ENCODE measurements at regions not wholly inside any gene's neighbourhood (a gene's known extent, or its start where the extent isn't known, plus 50 kb on each side); places are given as distances from the start of the nearest gene placed in this dataset.

DNA sequence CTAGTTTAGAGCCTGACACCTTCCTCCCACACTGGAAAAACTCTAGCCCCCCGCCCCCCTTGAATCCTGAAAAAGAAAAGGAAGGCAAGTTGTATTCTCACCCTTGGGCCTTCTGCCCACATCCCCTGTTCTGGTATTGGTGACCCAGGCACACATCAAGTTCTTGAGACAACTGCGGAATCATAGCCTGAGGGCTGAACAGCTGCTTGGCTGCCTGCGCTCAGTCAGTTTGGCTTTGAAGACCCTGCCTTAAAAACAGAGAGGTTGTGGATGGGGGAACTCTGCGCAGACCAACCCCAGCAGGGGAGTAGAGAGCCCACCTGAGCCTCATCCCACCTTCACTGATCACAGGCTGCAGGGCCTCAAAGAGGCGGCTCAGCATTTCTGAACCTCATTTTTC, 229.2 kb downstream of the ANAPC1 start:
- WGBS, 2 donors: 89 to 90% methylated on average over 5 of the region's 5 CpGs
- no peak for TF ChIP-seq POLR2A (IDR thresholded peaks at IDR 0.05)
- TF ChIP-seq, protein P1, sequence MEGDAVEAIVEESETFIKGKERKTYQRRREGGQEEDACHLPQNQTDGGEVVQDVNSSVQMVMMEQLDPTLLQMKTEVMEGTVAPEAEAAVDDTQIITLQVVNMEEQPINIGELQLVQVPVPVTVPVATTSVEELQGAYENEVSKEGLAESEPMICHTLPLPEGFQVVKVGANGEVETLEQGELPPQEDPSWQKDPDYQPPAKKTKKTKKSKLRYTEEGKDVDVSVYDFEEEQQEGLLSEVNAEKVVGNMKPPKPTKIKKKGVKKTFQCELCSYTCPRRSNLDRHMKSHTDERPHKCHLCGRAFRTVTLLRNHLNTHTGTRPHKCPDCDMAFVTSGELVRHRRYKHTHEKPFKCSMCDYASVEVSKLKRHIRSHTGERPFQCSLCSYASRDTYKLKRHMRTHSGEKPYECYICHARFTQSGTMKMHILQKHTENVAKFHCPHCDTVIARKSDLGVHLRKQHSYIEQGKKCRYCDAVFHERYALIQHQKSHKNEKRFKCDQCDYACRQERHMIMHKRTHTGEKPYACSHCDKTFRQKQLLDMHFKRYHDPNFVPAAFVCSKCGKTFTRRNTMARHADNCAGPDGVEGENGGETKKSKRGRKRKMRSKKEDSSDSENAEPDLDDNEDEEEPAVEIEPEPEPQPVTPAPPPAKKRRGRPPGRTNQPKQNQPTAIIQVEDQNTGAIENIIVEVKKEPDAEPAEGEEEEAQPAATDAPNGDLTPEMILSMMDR (IDR thresholded peaks at IDR 0.05): no peak
- no peak overlapping the region for H3K4me3 ChIP-seq
- H3K9me3 ChIP-seq: no peaks in the 10 kb centered on the region
- H3K27ac ChIP-seq: no peak overlapping the region
- DNase-seq: no peak
- no peaks in the 10 kb centered on the region for H3K4me1 ChIP-seq
- intact Hi-C loops (cut with DNase I; ENCODE audit: low total_unique reads): no loop called here
- H3K36me3 ChIP-seq (ENCODE audit: low read depth, missing control alignments): no peaks in the 10 kb centered on the region
- no peaks in the 10 kb centered on the region for H3K27me3 ChIP-seq

DNA sequence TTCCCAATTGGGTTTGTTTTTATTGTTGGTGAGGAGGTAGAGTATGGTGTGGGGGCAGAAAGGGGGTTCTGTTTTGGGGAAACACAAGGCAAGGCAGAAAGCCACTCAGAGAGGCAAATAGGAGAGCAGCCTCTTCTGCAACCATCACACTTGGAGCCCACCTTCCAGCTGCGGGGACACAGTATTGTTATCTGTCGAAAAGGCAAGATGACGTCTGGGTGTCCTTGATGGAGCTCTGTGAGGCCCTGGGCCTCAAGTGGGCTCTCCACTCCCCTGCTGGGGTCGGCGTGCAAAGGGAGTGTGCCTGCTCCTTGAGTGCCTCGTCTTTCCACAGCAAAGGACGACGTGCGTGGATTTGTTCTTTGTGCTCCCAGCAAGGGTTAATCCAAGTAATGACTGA, 227.6 kb downstream of the ANAPC1 start:
- TF ChIP-seq POLR2A (IDR thresholded peaks at IDR 0.05): no peak
- TF ChIP-seq, protein P1 (IDR thresholded peaks at IDR 0.05): no peak
- Histone ChIP-seq H3K9me3 (no peaks in the 10 kb centered on the region), H3K27me3 (no peaks in the 10 kb centered on the region), H3K36me3 (ENCODE audit: low read depth, missing control alignments) (no peaks in the 10 kb centered on the region), H3K4me1 (no peaks in the 10 kb centered on the region), H3K4me3 (no peak overlapping the region), H3K27ac (no peak overlapping the region)
- intact Hi-C loops (cut with DNase I; ENCODE audit: low total_unique reads): no loop called here
- DNase-seq: no peak
- WGBS, 2 donors: 42 to 66% methylated on average over 9 of the region's 9 CpGs

DNA sequence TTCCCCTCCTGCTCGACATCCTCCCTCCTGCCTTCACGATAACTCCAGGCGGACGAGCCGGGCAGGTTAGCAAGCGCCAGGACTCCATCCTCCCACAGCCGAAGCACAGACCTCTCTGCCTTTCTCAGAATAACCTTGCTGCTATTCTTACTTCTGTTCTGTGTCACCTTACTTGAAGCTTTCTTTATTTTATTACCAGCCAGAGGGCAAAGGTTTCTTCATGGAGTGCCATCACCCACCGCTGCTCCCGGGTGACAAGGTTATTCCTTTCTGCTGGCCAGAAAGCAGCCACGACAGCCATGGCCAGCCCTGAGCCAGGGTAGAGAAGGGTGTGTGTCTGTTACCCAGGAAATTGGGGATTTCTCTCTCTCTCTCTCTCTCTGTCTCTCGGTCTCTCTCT, 227.1 kb downstream of the ANAPC1 start:
- Histone ChIP-seq H3K36me3 (ENCODE audit: low read depth, missing control alignments) (no peaks in the 10 kb centered on the region), H3K27ac (no peak overlapping the region), H3K4me3 (no peak overlapping the region), H3K9me3 (no peaks in the 10 kb centered on the region), H3K4me1 (no peaks in the 10 kb centered on the region), H3K27me3 (no peaks in the 10 kb centered on the region)
- DNase-seq: no peak
- WGBS, 2 donors: 51 to 62% methylated on average over 11 of the region's 11 CpGs
- TF ChIP-seq, protein P1 (IDR thresholded peaks at IDR 0.05): no peak
- TF ChIP-seq POLR2A (IDR thresholded peaks at IDR 0.05): no peak
- intact Hi-C loops (cut with DNase I; ENCODE audit: low total_unique reads): no loop called here

DNA sequence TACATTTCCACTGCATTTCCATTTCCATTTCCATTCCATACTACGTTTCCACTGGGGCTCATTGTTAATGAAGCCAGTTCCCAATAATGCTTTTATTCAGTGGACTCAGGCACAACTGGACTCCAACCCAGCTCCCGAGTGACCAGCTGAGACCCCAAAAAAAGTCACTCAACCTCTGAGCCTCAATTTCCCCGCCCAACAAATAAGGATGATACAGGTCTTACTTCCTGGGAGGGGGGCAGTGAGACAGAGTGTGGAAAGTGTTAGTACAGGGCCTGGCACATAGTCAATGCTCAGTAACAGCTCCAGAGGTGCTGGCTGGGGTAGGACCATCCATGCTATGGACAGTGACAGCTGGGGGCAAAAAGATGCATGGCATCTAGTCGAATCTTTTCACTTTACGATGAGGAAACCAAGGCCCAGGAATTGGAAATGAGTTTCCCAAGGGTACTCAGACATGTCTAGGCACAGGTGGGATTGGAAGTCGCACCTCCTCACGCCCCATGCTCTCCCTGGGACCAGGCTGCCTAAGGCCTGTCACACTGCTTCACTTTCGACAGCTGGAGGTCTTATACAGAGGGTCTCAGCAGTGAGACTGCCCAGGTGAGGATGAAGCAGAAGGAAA, 226.5 kb downstream of the ANAPC1 start:
- no peaks in the 10 kb centered on the region for H3K27me3 ChIP-seq
- no peak for DNase-seq
- H3K4me1 ChIP-seq: no peaks in the 10 kb centered on the region
- H3K4me3 ChIP-seq: no peak overlapping the region
- H3K9me3 ChIP-seq: no peaks in the 10 kb centered on the region
- H3K27ac ChIP-seq: no peak overlapping the region
- no peaks in the 10 kb centered on the region for H3K36me3 ChIP-seq (ENCODE audit: low read depth, missing control alignments)
- intact Hi-C loops (cut with DNase I; ENCODE audit: low total_unique reads): no loop called here
- TF ChIP-seq, protein P1 (IDR thresholded peaks at IDR 0.05): no peak
- TF ChIP-seq POLR2A (IDR thresholded peaks at IDR 0.05): no peak
- WGBS, 2 donors: 92 to 95% methylated on average over 8 of the region's 8 CpGs
